Stimulated activated CD4-positive, alpha-beta T cell treated with anti-CD3 and anti-CD28 coated beads, TNF-alpha, amount 100 ng/mL, for 48 hours (primary cell): ENCODE measurements at regions not wholly inside any gene's neighbourhood (a gene's known extent, or its start where the extent isn't known, plus 50 kb on each side); places are given as distances from the start of the nearest gene placed in this dataset.

ENCODE experiments used
- DNase-seq, 3 donors: peaks; one replicate each; pipeline ENCODE4 v3.0.0-alpha.2; 2020; ENCODE audit warnings: low read depth in 3 of 3

DNA sequence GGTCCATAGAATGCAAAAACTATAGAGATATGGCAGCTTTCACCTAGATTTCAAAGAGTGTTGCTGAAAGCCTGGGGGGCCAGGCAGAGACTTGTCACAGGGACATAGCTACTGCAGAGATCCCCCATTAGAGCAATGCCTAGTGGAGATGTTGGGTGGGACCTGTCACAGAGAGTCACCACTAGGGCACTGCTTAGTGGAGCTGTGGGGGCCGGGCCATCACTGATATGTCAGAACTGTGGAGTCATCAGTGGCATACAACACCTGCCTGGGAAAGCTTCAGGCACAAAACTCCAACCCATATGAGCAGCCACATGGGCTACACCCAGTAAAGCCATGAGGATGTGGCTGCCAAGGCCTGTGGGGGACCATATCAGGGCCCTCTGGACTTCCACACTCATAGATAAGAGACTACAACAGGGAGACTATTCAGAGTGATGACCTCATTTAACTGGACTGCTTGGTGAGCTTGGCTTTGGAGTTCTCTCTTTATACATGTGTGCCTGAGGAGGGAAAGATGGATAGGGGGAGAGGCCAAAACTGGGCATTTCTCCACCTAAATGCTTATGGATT, 176.3 kb downstream of the ZNF621 start:
- no peak for DNase-seq

- no peak for DNase-seq
Measured at GRCh38 chr3:40704224-40704623, 179.5 kb downstream of the ZNF621 start.

DNA sequence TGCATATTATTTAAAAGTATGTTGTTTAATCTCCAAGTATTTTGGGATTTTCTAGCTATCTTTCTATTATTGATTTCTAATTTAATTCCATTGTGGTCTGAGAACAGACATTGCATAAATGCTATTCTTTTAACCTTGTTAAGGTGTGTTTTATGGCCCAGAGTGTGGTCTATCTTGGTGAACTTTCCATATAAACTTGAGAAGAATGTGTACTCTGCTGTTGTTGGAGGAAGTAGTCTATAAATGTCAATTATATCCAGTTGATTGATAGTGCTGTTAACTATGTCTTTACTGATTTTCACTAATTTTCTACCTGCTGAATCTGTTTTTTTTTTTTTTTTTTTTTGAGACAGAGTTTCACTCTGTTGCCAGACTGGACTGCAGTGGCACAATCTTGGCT, 180.9 kb downstream of the ZNF621 start:
- DNase-seq: no peak

DNA sequence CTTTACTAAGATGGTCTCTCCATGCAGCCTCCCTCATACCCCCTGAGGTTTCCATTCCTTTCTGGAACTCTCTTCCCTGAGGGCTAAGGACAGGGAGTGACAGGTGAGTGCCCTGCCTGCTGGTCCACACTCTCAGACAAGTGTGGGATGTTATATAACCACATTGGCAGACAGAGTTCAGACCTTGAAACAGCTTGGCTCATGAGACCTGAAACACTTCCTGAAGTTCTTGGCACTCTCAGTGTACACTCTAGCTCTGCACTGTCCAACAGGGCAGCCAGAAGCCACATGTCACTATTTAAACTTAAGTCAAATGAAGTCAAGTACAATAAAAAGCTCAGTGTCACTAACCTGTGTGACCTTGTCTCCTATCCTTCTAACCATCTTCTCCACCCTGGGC, 188.5 kb downstream of the ZNF621 start:
- no peak for DNase-seq

- no peak for DNase-seq
Measured at GRCh38 chr3:40713795-40714194, 189.0 kb downstream of the ZNF621 start.

DNA sequence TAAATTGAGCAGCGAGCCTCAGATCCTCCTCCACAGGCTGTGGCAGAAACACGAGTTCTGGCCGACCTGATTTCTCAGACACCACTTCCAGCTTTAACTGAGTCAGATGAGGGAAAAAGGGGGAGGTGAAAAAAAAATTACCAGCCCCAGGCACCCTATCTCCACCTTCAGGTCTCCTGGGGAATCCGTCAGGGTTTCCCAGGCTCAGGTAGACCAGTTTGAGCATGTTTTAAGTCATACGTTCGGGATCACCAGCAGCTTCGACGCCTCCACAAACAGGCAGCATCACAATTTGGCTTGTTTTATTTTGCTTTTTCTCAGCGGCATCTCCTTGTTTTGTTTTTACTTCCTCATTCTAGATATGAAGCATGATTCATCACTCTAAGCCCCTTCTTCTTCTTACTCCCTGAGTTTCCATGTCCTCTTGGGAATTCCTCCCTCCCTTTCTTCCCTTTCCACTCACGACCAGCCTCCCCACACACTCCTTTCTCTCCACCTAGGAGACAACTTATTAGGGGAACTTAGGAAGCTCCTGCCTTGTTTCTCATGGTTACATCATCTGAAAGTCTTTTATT, 190.1 kb downstream of the ZNF621 start:
- no peak for DNase-seq

GRCh38 chr3:40715551-40715950, 190.8 kb downstream of the ZNF621 start:
- no peak for DNase-seq

- no peak for DNase-seq
Measured at GRCh38 chr3:40717471-40717870, 192.7 kb downstream of the ZNF621 start.

DNA sequence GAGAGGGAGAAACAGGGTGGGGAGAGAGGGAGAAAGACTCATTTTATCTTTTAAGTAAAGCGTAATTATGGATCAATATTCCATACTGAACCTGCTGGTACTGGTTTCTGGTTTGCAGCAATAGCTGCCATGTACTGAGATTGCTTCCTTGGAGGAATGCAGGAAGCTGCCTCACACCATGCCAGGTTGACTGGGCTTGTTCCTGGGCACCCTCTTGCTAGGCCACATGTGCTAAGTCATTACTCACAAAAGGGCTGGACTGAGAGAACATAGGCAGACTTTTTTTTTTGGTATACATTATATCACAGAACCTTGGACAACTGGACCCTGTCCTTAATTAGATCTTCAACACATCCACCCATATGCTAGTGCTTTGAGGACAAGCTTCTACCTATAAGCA, 193.4 kb downstream of the ZNF621 start:
- DNase-seq: no peak

- no peak for DNase-seq
Measured at GRCh38 chr3:40718681-40719080, 193.9 kb downstream of the ZNF621 start.

DNA sequence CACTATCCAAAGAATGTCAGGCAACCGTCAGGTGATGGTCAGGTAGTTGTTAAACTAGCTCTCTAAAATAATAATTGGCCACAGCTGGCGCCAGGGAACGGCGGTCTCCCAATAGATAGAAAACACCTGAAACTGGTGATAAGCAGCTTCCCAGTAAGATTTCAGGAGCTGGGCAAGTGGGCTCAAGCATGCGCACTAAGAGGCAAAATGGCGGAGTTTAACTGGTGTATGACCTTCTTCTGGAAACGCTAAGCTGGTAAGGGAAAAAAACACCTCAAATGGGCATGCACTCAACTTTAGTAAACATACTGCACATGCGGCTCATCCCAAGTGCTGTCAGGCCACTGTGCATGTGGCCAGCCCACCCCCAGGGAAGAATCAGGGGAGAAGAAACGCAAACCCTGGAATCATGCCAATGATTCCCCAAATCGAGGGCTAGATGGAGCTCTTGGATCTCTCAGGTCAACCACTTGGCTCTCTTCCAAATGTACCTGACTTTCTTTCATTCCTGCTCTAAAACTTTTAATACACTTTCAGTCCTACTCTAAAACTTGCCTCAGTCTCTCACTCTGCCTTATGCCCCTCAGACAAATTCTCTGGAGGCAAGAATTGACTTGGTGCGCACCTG, 195.0 kb downstream of the ZNF621 start:
- DNase-seq: no peak

DNA sequence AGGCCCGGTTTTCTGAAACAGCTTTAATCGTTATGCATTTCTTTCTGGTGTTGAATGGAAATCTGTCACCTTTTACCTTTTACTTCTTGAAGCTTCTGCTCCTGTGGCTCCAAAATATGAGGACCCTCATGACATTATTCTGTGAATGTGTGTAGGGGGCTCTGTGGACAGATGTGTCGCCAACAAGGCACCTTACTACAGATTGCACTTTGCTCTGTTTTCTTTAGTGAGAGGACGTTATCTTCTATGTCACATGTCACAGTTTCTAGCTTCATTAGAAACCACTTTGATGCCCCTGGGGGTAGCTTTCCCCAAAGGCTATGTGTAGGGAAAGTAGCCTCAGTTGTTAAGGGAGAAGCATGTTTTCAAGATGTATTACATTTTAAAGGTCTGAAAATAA, 195.6 kb downstream of the ZNF621 start:
- no peak for DNase-seq

DNA sequence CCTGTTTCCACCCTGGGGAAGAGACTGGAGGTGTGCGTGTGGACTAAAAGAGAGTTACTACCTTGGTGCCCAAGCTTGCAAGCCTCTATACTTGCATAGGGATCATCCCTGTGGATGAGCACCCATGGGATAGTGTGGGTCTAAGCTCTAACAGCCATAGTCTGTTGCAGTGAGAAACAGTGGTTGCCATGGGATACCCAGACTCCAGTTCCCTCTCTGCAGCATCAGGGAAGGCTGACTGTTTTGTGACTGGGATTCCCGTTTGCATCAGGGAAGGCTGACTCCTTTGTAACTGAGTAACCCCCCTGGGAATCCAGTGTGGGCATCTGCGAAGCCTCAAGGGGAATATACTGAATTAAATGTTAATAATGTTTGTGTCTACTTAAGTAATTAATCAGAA, 196.1 kb downstream of the ZNF621 start:
- no peak for DNase-seq

- DNase-seq: no peak
Measured at GRCh38 chr3:40723083-40723660, 198.4 kb downstream of the ZNF621 start.

GRCh38 chr3:40725031-40725430, 200.3 kb downstream of the ZNF621 start:
- no peak for DNase-seq

DNA sequence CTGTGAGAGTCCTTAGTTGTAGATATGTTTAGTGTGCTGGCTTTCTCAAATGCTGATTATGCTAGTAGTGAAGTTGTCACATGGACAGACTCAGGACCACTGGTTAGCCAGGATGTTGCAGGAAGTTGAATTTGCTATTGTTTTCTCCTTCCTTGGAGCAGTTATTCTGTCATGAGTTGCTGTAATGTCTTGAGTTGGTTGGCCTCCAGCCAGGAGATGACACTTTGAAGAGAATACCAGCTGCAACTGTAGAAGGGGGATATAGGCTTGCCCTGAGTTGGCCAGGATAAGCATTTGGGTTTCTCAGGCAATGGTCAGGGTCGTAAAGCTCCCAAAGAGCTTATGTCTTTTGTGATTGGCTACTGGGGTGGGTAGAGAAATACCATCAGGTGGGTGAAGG, 206.7 kb downstream of the ZNF621 start:
- DNase-seq: no peak

DNA sequence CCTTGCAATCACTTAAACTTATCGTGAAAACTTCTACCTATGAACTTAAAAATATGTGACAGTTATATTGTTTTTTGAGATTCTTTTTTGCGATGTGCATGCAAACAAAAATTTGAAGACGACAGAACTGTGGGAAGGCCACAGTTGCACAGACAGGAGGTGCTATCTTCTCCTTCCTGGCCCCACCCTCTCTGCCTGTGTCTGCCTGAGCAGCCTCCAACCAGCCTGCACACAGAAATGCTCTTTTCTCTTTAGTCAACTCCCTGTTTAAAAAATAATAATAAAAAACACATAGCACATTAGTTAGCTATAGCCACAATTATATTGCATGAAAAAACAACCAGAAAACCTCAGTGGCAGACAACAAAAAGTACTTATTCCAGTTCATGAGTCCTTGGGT, 212.2 kb downstream of the ZNF621 start:
- no peak for DNase-seq

DNA sequence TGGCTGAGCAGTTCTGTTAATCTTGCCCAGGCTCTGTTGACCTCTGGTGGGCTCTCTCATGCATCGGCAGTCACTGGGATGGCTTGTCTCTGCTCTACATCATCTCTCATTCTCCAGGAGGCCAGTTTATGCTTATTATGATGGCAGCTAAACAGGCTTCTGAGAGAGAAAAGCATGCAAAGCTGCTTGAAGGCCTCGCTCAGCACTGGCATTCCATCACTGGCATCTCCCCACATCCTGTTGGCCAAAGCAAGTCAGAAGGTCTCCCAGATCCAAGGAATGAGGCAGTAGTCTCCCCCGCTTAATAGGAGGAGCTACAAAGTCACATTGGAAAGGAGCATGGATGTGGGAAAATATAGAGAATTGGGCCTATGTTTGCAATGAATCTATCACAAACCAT, 212.6 kb downstream of the ZNF621 start:
- DNase-seq: no peak

DNA sequence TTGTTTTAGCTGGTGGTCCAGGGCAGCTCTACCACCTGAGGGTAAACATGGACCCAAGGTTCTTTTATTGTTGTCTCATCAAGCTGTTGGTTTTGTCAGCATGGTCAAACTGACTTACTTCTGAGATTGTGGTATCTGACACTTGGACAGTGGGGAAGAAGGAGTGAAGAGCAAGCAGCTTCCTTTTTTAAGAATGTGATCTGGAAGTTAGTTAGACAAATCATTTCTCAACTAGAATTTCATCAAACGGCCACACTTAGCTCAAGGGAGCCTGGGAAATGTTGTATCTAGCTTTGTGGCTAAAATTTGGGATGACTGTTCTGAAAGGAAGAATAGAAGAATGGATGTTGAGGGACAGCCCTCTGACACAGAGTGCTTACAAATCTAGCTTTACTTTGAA, 215.2 kb downstream of the ZNF621 start:
- DNase-seq: no peak

GRCh38 chr3:40741729-40742128, 217.0 kb downstream of the ZNF621 start:
- no peak for DNase-seq

DNA sequence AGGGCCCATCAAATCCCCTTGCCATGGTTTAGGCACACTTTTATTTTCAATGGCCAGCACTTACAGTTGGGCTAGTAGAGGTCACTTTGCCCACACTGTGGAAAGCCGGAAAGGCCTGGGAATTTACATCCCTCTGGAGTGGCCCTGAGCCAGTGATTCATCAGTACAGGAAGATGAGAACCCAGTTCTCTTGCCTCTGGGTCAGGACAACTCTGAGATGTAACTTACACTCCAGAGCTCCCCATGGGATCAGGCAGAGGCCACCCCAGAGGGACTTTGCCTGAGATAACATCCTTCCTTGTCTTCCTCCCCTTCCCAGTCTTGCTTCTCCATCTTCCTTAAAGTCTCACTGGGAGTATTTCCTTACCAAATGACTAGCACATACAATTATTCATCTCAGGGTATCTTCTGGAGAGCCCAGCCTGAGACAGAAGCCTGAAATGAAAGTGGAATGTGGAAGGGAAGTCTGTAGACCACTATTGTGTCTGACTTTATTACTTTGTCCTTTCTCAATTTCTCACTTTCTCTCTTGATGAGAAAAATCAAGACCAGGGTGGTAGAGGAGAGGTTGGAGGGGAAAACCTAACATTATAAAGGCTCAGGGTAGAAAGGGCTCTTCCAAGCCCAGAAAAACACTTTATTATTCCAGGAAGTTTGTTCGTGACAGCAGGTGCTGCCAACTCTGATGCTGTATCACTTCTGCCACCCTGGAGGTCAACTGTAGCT, 220.8 kb downstream of the ZNF621 start:
- no peak for DNase-seq

DNA sequence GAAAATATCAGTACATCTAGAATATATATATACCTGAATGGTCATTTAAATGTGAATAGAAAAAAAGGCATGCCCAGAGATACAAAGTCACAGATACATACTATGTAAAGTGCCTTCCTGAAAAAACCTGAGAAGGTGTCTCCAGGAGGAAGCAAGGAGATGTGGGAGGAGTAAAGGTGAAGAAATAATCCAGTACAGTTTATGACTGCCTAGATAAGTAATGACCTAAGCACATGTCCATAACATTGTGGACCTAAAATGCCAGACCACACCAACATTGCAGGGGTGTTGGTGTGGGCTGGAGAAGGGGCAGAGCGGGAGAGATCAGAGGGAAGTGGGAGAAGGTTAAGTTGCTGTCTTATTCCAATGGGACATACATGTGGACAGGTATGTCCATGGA, 226.9 kb downstream of the ZNF621 start:
- DNase-seq: no peak

GRCh38 chr3:40752492-40752891, 227.7 kb downstream of the ZNF621 start:
- no peak for DNase-seq
